ENCODE measurements at regions not wholly inside any gene's neighbourhood (a gene's known extent, or its start where the extent isn't known, plus 50 kb on each side); places are given as distances from the start of the nearest gene placed in this dataset.

- H3K4me3 ChIP-seq (ENCODE audit: low read depth in 1 of 3, low read length in 3 of 3): no peak overlapping the region
- no peak overlapping the region for H3K9ac ChIP-seq (ENCODE audit: low read depth in 1 of 2, low read length in 2 of 2)
- H3K4me1 ChIP-seq (ENCODE audit: control insufficient read depth in 4 of 4, insufficient read depth in 4 of 4, low read length in 3 of 4): no peaks in the 10 kb centered on the region
- H3K9me3 ChIP-seq (ENCODE audit: control insufficient read depth in 4 of 4, low read length in 3 of 4): peaks cover 0 to 3% (median under 1%) of the 10 kb centered on the region in 4 donors
- H3K27ac ChIP-seq (ENCODE audit: low read depth in 1 of 2, low read length in 2 of 2): no peak overlapping the region
- no peak for TF ChIP-seq JUND (IDR thresholded peaks at IDR 0.05)
- DNase-seq (ENCODE audit: low spot score): no peak
- no peaks in the 10 kb centered on the region for H3K36me3 ChIP-seq (ENCODE audit: control insufficient read depth in 4 of 4, insufficient read depth in 3 of 4, low read depth in 1 of 4, low read length in 3 of 4)
- no peaks in the 10 kb centered on the region for H3K27me3 ChIP-seq (ENCODE audit: control insufficient read depth in 4 of 4, insufficient read depth in 4 of 4, low read length in 3 of 4)
Measured at GRCh38 chr6:25147223-25147622, 132.0 kb upstream of the CARMIL1 start.

DNA sequence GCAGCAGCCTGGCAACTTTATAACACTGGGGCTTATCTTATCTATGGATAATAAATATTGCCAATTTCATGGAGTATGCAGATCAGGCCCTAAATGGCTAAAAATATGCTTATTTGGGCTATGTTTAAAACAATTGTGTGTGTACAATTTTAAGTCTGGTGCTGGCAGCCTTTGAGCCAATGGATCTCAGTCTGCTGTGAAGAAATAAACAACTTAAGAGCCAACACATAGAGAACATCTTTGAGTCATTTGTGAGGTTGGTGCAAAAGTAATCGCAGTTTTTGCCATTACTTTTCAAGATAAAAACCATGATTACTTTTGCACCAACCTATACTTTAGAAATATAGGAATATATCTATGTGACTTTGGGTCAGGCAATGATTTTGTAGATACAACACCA lies 129.1 kb upstream of the CARMIL1 start:
- Histone ChIP-seq H3K9me3 (ENCODE audit: control insufficient read depth in 4 of 4, low read length in 3 of 4) (peaks cover 0 to 3% (median under 1%) of the 10 kb centered on the region in 4 donors), H3K27ac (ENCODE audit: low read depth in 1 of 2, low read length in 2 of 2) (no peak overlapping the region), H3K4me1 (ENCODE audit: control insufficient read depth in 4 of 4, insufficient read depth in 4 of 4, low read length in 3 of 4) (no peaks in the 10 kb centered on the region), H3K9ac (ENCODE audit: low read depth in 1 of 2, low read length in 2 of 2) (no peak overlapping the region), H3K36me3 (ENCODE audit: control insufficient read depth in 4 of 4, insufficient read depth in 3 of 4, low read depth in 1 of 4, low read length in 3 of 4) (no peaks in the 10 kb centered on the region), H3K27me3 (ENCODE audit: control insufficient read depth in 4 of 4, insufficient read depth in 4 of 4, low read length in 3 of 4) (no peaks in the 10 kb centered on the region), H3K4me3 (ENCODE audit: low read depth in 1 of 3, low read length in 3 of 3) (no peak overlapping the region)
- no peak for TF ChIP-seq RAD21 (IDR thresholded peaks at IDR 0.05)
- no peak for TF ChIP-seq HNF4A (conservative IDR thresholded peaks at IDR 0.05)
- no peak for TF ChIP-seq EGR1 (IDR thresholded peaks at IDR 0.05; ENCODE audit: low read depth in 2 of 2)
- TF ChIP-seq MAX (IDR thresholded peaks at IDR 0.05): no peak
- TF ChIP-seq, protein P1, sequence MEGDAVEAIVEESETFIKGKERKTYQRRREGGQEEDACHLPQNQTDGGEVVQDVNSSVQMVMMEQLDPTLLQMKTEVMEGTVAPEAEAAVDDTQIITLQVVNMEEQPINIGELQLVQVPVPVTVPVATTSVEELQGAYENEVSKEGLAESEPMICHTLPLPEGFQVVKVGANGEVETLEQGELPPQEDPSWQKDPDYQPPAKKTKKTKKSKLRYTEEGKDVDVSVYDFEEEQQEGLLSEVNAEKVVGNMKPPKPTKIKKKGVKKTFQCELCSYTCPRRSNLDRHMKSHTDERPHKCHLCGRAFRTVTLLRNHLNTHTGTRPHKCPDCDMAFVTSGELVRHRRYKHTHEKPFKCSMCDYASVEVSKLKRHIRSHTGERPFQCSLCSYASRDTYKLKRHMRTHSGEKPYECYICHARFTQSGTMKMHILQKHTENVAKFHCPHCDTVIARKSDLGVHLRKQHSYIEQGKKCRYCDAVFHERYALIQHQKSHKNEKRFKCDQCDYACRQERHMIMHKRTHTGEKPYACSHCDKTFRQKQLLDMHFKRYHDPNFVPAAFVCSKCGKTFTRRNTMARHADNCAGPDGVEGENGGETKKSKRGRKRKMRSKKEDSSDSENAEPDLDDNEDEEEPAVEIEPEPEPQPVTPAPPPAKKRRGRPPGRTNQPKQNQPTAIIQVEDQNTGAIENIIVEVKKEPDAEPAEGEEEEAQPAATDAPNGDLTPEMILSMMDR (IDR thresholded peaks at IDR 0.05; ENCODE audit: low read depth, low read length, missing input control): no peak
- TF ChIP-seq TAF1 (conservative IDR thresholded peaks at IDR 0.05): no peak
- TF ChIP-seq, protein P2, sequence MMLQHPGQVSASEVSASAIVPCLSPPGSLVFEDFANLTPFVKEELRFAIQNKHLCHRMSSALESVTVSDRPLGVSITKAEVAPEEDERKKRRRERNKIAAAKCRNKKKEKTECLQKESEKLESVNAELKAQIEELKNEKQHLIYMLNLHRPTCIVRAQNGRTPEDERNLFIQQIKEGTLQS (IDR thresholded peaks at IDR 0.05): no peak
- no peak for TF ChIP-seq ZBTB33 (IDR thresholded peaks at IDR 0.05)
- TF ChIP-seq NR2F2 (IDR thresholded peaks at IDR 0.05): no peak
- TF ChIP-seq FOXA2 (IDR thresholded peaks at IDR 0.05): no peak
- TF ChIP-seq GABPA (IDR thresholded peaks at IDR 0.05 in 1 of 2, conservative IDR thresholded peaks at IDR 0.05 in 1 of 2): no peak
- no peak for DNase-seq (ENCODE audit: low spot score)
- 90% methylated on average over 1 of the region's 1 CpG for WGBS

- DNase-seq (ENCODE audit: low spot score): no peak
- Histone ChIP-seq H3K4me1 (ENCODE audit: control insufficient read depth in 4 of 4, insufficient read depth in 4 of 4, low read length in 3 of 4) (no peaks in the 10 kb centered on the region), H3K4me3 (ENCODE audit: low read depth in 1 of 3, low read length in 3 of 3) (no peak overlapping the region), H3K27me3 (ENCODE audit: control insufficient read depth in 4 of 4, insufficient read depth in 4 of 4, low read length in 3 of 4) (no peaks in the 10 kb centered on the region), H3K36me3 (ENCODE audit: control insufficient read depth in 4 of 4, insufficient read depth in 3 of 4, low read depth in 1 of 4, low read length in 3 of 4) (no peaks in the 10 kb centered on the region), H3K9ac (ENCODE audit: low read depth in 1 of 2, low read length in 2 of 2) (no peak overlapping the region), H3K9me3 (ENCODE audit: control insufficient read depth in 4 of 4, low read length in 3 of 4) (peaks cover 0 to 3% (median under 1%) of the 10 kb centered on the region in 4 donors), H3K27ac (ENCODE audit: low read depth in 1 of 2, low read length in 2 of 2) (no peak overlapping the region)
- TF ChIP-seq FOXA1 (IDR thresholded peaks at IDR 0.05) (no peak), EGR1 (IDR thresholded peaks at IDR 0.05; ENCODE audit: low read depth in 2 of 2) (no peak), JUND (IDR thresholded peaks at IDR 0.05) (no peak), NR2F2 (IDR thresholded peaks at IDR 0.05) (no peak), ZBTB33 (IDR thresholded peaks at IDR 0.05) (no peak), YY1 (IDR thresholded peaks at IDR 0.05) (no peak), FOXA2 (IDR thresholded peaks at IDR 0.05) (no peak), RXRA (IDR thresholded peaks at IDR 0.05) (no peak), GABPA (IDR thresholded peaks at IDR 0.05 in 1 of 2, conservative IDR thresholded peaks at IDR 0.05 in 1 of 2) (no peak), HNF4A (conservative IDR thresholded peaks at IDR 0.05) (no peak), SP1 (IDR thresholded peaks at IDR 0.05) (no peak)
- TF ChIP-seq, protein P1 (IDR thresholded peaks at IDR 0.05; ENCODE audit: low read depth, low read length, missing input control): no peak
- WGBS: 69% methylated on average over 2 of the region's 2 CpGs
Measured at GRCh38 chr6:25150863-25151262, 128.3 kb upstream of the CARMIL1 start.

Measured in liver (tissue), 8 donors.